GM12878 (cell line): ENCODE measurements at regions not wholly inside any gene's neighbourhood (a gene's known extent, or its start where the extent isn't known, plus 50 kb on each side); places are given as distances from the start of the nearest gene placed in this dataset.

ENCODE experiments used
- ATAC-seq: fragments of 200-7000 bp; cut with Tn5 transposase; 3 replicates; pipeline ENCODE4 v1.9.1; 2020; ENCODE audit warnings: mild to moderate bottlenecking, moderate library complexity
- BruUV-seq: library from RNA; stranded (reverse); fragments of 400-500 nt; replicated peaks from 2 replicates; lab custom pipeline; 2021; lab: Mats Ljungman, UMichigan
- CTCF ChIA-PET: fragments of 300-600 bp; sonication (Branson Sonifier 250); formaldehyde crosslinking; extraction: SDS; loops from one replicate; lab custom pipeline; 2021; ENCODE audit warnings: inconsistent platforms; lab: Yijun Ruan, JAX
- POLR2A ChIA-PET: fragments of 350-600 bp; formaldehyde crosslinking; extraction: SDS; loops from one replicate; lab custom pipeline; 2021; ENCODE audit warnings: inconsistent platforms; lab: Charles Lee
- RAD21 ChIA-PET: fragments of 300-600 bp; sonication (Branson Sonifier 250); formaldehyde crosslinking; loops from one replicate; lab custom pipeline; 2023; ENCODE audit warnings: antibody characterized with exemption; ENCODE audit not compliant: unreplicated experiment; lab: Charles Lee
- SMC1A ChIA-PET: fragments of 300-600 bp; sonication (Branson Sonifier 250); formaldehyde crosslinking; loops from one replicate; lab custom pipeline; 2023; ENCODE audit not compliant: unreplicated experiment, uncharacterized antibody; lab: Charles Lee
- DNase-seq: peaks from one replicate; pipeline ENCODE4 v3.0.0-alpha.2; 2011; ENCODE audit warnings: low read depth, low spot score
- FAIRE-seq: peaks from 3 replicates; lab custom pipeline; 2011; peaks lifted over from hg19 to GRCh38; lab: Jason Lieb, UNC
- H2AFZ ChIP-seq: 2 replicates; pipeline ENCODE4 v1.6.0; 2011; ENCODE audit warnings: low read depth, low read length, control low read depth; ENCODE audit not compliant: control insufficient read depth
- H3K27ac ChIP-seq: 2 replicates; pipeline ENCODE4 v1.5.1; 2011; ENCODE audit warnings: control low read depth; ENCODE audit not compliant: control insufficient read depth, insufficient read depth
- H3K27me3 ChIP-seq, 2 experiments: replicated peaks in 1 of 2; 2 replicates each; pipeline versions ENCODE4 v1.6.0 to v1.6.1; 2011; ENCODE audit warnings: low read length in 1 of 2; ENCODE audit not compliant: control insufficient read depth in 2 of 2, insufficient read depth in 2 of 2
- H3K36me3 ChIP-seq, 2 experiments: 2 replicates each; pipeline ENCODE4 v1.5.1; 2011; ENCODE audit warnings: low read length in 1 of 2; ENCODE audit not compliant: control insufficient read depth in 2 of 2, insufficient read depth in 2 of 2
- H3K4me1 ChIP-seq: 2 replicates; pipeline ENCODE4 v1.6.1; 2011; ENCODE audit warnings: mild to moderate bottlenecking, low read length, moderate library complexity, mixed read lengths; ENCODE audit not compliant: control insufficient read depth, insufficient read depth
- H3K4me2 ChIP-seq: 2 replicates; pipeline ENCODE4 v1.6.0; 2011; ENCODE audit warnings: control low read depth; ENCODE audit not compliant: control insufficient read depth, insufficient read depth
- H3K4me3 ChIP-seq: fragments of 200-600 bp; sonication (generic); 2 replicates; pipeline ENCODE4 v1.5.1; 2016
- H3K79me2 ChIP-seq: 2 replicates; pipeline ENCODE4 v1.6.0; 2011; ENCODE audit warnings: low read length; ENCODE audit not compliant: control insufficient read depth, insufficient read depth
- H3K9ac ChIP-seq: 2 replicates; pipeline ENCODE4 v1.8.0; 2011; ENCODE audit warnings: low read length, control low read depth, mixed read lengths; ENCODE audit not compliant: control insufficient read depth, insufficient read depth
- H3K9me3 ChIP-seq: replicated peaks from 3 replicates; pipeline ENCODE4 v1.5.1; 2011; ENCODE audit warnings: mild to moderate bottlenecking, low read length; ENCODE audit not compliant: control insufficient read depth, insufficient read depth
- H4K20me1 ChIP-seq: 2 replicates; pipeline ENCODE4 v1.6.0; 2011; ENCODE audit not compliant: control insufficient read depth, insufficient read depth
- CBX3 ChIP-seq: fragments of 200-600 bp; sonication (generic); IDR thresholded peaks from 2 replicates; pipeline ENCODE4 v1.6.1; 2016; ENCODE audit warnings: low read depth, borderline replicate concordance
- CHD4 ChIP-seq: fragments of 200-600 bp; sonication (generic); IDR thresholded peaks from 2 replicates; pipeline ENCODE4 v1.6.1; 2016; ENCODE audit warnings: mild to moderate bottlenecking
- EED ChIP-seq: sonication (generic); IDR thresholded peaks from 2 replicates; pipeline ENCODE4 v1.6.1; 2016; ENCODE audit warnings: antibody characterized with exemption, low read depth
- KDM1A ChIP-seq: fragments of 200-600 bp; sonication (generic); IDR thresholded peaks from 2 replicates; pipeline ENCODE4 v1.6.1; 2016; ENCODE audit warnings: borderline replicate concordance
- KLF5 ChIP-seq: fragments of 450-650 bp; IDR thresholded peaks from 2 replicates; pipeline ENCODE4 v1.6.1; 2014; ENCODE audit warnings: mild to moderate bottlenecking; ENCODE audit not compliant: partially characterized antibody
- MTA3 ChIP-seq: IDR thresholded peaks from 2 replicates; pipeline ENCODE4 v1.6.1; 2012; ENCODE audit warnings: low read length, inconsistent platforms, borderline replicate concordance
- MYB ChIP-seq: fragments of 150-350 bp; IDR thresholded peaks from 2 replicates; pipeline ENCODE4 v1.6.1; 2014; ENCODE audit warnings: mild to moderate bottlenecking, low read depth, low read length, borderline replicate concordance
- NRF1 ChIP-seq: conservative IDR thresholded peaks from 2 replicates; pipeline ENCODE4 v1.6.1; 2011; ENCODE audit warnings: mild to moderate bottlenecking, low read depth, low read length, improper control_type of control experiment
- SIX5 ChIP-seq: IDR thresholded peaks from 2 replicates; pipeline ENCODE4 v1.6.1; 2011; ENCODE audit warnings: mild to moderate bottlenecking, low read depth, low read length, moderate library complexity; ENCODE audit not compliant: severe bottlenecking
- ZNF622 ChIP-seq: fragments of 450-650 bp; IDR thresholded peaks from 2 replicates; pipeline ENCODE4 v1.6.1; 2017; ENCODE audit warnings: mild to moderate bottlenecking, inconsistent platforms
- WGBS: methylation state at CpG from one replicate; pipeline ENCODE4 v1.1.6; 2016; ENCODE audit warnings: low lambda C conversion rate; ENCODE audit not compliant: insufficient replicate concordance, insufficient coverage; ENCODE audit errors: missing lambda C conversion rate; 5-methylcytosine and 5-hydroxymethylcytosine counted together
- in situ Hi-C: fragments of 300-500 bp; cut with MboI; formaldehyde crosslinking; loops from 9 replicates; pipeline ENCODE4 v1.14.3; 2018; ENCODE audit warnings: mixed read lengths
- intact Hi-C: fragments of 100-400 bp; cut with micrococcal nuclease; formaldehyde crosslinking; loops from one replicate; pipeline ENCODE4 v1.14.2; 2022; ENCODE audit not compliant: unreplicated experiment
- TF ChIP-seq, protein P1 (sequence below), 3 experiments: IDR thresholded peaks in 2 of 3; conservative IDR thresholded peaks in 1 of 3; 2 replicates each; pipeline ENCODE4 v1.5.1; 2011; ENCODE audit warnings: low read depth in 3 of 3, low read length in 3 of 3, mild to moderate bottlenecking in 3 of 3, control low read depth in 2 of 3, moderate library complexity in 2 of 3, inconsistent platforms in 1 of 3, mixed read lengths in 1 of 3; ENCODE audit not compliant: control insufficient read depth in 2 of 3, insufficient read depth in 1 of 3; ENCODE audit errors: extremely low read depth in 1 of 3
- TF ChIP-seq, protein P2 (sequence below): fragments of 450-650 bp; formaldehyde crosslinking; IDR thresholded peaks from 2 replicates; pipeline ENCODE4 v1.5.0; 2022; ENCODE audit warnings: mild to moderate bottlenecking, missing genetic modification characterization
- TF ChIP-seq, protein P3 (sequence below): fragments of 450-650 bp; formaldehyde crosslinking; IDR thresholded peaks from 2 replicates; pipeline ENCODE4 v1.4.0; 2022; ENCODE audit warnings: mild to moderate bottlenecking, moderate library complexity
- TF ChIP-seq, protein P4 (sequence below): fragments of 450-650 bp; IDR thresholded peaks from 2 replicates; pipeline ENCODE4 v1.6.1; 2016; ENCODE audit warnings: mild to moderate bottlenecking
- TF ChIP-seq, protein P5 (sequence below): IDR thresholded peaks from 2 replicates; pipeline ENCODE4 v1.6.1; 2011; ENCODE audit warnings: low read depth, low read length, improper control_type of control experiment, borderline replicate concordance

DNA sequence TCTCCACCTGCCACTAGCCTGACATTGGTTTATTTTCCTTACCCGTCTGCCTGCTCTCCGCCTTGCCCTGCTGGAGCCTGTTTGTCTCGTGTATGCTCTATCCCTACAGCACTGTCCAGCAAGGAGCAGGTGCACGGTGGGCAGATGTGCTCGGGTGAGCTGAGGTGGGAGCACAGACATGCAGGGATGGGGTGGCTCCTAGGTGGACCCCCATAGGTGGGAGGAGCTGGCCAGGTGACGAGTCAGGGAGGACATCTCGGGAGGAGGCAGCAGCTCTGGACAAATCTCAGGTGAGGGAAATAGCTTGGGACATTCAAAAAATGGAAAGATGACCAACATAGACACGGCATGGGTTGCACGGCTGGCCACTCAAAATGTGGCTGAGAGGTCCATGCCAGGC lies 89.2 kb upstream of the SHANK2 start:
- RAD21 ChIA-PET, result no interaction called here
- Histone ChIP-seq H3K9ac (no peak overlapping the region), H3K79me2 (no peaks in the 10 kb centered on the region), H3K9me3 (no peaks in the 10 kb centered on the region), H3K4me2 (no peak overlapping the region), H3K27ac (no peak overlapping the region), H4K20me1 (no peaks in the 10 kb centered on the region), H3K4me1 (no peaks in the 10 kb centered on the region), H3K36me3 (no peaks in the 10 kb centered on the region), H3K4me3 (no peak overlapping the region), H2AFZ (no peak overlapping the region), H3K27me3 (peaks cover 0 to 1% of the 10 kb centered on the region in 2 experiments; a peak in 2 of 4 replicates)
- intact Hi-C loops, result no loop called here
- WGBS, result 18% methylated on average over 9 of the region's 9 CpGs
- no peak for TF ChIP-seq KDM1A
- no peak for TF ChIP-seq CBX3
- TF ChIP-seq, protein P1, sequence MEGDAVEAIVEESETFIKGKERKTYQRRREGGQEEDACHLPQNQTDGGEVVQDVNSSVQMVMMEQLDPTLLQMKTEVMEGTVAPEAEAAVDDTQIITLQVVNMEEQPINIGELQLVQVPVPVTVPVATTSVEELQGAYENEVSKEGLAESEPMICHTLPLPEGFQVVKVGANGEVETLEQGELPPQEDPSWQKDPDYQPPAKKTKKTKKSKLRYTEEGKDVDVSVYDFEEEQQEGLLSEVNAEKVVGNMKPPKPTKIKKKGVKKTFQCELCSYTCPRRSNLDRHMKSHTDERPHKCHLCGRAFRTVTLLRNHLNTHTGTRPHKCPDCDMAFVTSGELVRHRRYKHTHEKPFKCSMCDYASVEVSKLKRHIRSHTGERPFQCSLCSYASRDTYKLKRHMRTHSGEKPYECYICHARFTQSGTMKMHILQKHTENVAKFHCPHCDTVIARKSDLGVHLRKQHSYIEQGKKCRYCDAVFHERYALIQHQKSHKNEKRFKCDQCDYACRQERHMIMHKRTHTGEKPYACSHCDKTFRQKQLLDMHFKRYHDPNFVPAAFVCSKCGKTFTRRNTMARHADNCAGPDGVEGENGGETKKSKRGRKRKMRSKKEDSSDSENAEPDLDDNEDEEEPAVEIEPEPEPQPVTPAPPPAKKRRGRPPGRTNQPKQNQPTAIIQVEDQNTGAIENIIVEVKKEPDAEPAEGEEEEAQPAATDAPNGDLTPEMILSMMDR (IDR thresholded peaks at IDR 0.05 in 2 of 3, conservative IDR thresholded peaks at IDR 0.05 in 1 of 3; ENCODE audit: control insufficient read depth in 2 of 3, extremely low read depth in 1 of 3, insufficient read depth in 1 of 3, low read depth in 3 of 3, low read length in 3 of 3), result no peak
- TF ChIP-seq KLF5, result no peak
- TF ChIP-seq MYB, result no peak
- TF ChIP-seq, protein P2, sequence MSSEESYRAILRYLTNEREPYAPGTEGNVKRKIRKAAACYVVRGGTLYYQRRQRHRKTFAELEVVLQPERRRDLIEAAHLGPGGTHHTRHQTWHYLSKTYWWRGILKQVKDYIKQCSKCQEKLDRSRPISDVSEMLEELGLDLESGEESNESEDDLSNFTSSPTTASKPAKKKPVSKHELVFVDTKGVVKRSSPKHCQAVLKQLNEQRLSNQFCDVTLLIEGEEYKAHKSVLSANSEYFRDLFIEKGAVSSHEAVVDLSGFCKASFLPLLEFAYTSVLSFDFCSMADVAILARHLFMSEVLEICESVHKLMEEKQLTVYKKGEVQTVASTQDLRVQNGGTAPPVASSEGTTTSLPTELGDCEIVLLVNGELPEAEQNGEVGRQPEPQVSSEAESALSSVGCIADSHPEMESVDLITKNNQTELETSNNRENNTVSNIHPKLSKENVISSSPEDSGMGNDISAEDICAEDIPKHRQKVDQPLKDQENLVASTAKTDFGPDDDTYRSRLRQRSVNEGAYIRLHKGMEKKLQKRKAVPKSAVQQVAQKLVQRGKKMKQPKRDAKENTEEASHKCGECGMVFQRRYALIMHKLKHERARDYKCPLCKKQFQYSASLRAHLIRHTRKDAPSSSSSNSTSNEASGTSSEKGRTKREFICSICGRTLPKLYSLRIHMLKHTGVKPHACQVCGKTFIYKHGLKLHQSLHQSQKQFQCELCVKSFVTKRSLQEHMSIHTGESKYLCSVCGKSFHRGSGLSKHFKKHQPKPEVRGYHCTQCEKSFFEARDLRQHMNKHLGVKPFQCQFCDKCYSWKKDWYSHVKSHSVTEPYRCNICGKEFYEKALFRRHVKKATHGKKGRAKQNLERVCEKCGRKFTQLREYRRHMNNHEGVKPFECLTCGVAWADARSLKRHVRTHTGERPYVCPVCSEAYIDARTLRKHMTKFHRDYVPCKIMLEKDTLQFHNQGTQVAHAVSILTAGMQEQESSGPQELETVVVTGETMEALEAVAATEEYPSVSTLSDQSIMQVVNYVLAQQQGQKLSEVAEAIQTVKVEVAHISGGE, result no peak
- TF ChIP-seq, protein P3, sequence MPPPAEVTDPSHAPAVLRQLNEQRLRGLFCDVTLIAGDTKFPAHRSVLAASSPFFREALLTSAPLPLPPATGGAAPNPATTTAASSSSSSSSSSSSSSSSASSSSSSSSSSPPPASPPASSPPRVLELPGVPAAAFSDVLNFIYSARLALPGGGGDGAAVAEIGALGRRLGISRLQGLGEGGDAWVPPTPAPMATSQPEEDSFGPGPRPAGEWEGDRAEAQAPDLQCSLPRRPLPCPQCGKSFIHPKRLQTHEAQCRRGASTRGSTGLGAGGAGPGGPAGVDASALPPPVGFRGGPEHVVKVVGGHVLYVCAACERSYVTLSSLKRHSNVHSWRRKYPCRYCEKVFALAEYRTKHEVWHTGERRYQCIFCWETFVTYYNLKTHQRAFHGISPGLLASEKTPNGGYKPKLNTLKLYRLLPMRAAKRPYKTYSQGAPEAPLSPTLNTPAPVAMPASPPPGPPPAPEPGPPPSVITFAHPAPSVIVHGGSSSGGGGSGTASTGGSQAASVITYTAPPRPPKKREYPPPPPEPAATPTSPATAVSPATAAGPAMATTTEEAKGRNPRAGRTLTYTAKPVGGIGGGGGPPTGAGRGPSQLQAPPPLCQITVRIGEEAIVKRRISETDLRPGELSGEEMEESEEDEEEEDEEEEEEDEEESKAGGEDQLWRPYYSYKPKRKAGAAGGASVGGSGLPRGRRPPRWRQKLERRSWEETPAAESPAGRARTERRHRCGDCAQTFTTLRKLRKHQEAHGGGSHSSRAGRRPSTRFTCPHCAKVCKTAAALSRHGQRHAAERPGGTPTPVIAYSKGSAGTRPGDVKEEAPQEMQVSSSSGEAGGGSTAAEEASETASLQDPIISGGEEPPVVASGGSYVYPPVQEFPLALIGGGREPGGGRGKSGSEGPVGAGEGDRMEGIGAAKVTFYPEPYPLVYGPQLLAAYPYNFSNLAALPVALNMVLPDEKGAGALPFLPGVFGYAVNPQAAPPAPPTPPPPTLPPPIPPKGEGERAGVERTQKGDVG (CRISPR knock-in tag), result no peak
- TF ChIP-seq SIX5, result no peak
- no peak for TF ChIP-seq EED
- TF ChIP-seq, protein P4, sequence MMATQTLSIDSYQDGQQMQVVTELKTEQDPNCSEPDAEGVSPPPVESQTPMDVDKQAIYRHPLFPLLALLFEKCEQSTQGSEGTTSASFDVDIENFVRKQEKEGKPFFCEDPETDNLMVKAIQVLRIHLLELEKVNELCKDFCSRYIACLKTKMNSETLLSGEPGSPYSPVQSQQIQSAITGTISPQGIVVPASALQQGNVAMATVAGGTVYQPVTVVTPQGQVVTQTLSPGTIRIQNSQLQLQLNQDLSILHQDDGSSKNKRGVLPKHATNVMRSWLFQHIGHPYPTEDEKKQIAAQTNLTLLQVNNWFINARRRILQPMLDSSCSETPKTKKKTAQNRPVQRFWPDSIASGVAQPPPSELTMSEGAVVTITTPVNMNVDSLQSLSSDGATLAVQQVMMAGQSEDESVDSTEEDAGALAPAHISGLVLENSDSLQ, result no peak
- no peak for TF ChIP-seq NRF1
- TF ChIP-seq, protein P5, sequence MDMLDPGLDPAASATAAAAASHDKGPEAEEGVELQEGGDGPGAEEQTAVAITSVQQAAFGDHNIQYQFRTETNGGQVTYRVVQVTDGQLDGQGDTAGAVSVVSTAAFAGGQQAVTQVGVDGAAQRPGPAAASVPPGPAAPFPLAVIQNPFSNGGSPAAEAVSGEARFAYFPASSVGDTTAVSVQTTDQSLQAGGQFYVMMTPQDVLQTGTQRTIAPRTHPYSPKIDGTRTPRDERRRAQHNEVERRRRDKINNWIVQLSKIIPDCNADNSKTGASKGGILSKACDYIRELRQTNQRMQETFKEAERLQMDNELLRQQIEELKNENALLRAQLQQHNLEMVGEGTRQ, result no peak
- TF ChIP-seq MTA3, result no peak
- no peak for TF ChIP-seq CHD4
- no peak for TF ChIP-seq ZNF622
- ATAC-seq (no peak), DNase-seq (no peak), FAIRE-seq (no peak)
- SMC1A ChIA-PET, result no interaction called here
- no TSS peak for BruUV-seq
- in situ Hi-C loops, result no loop called here
- CTCF ChIA-PET, result no interaction called here
- POLR2A ChIA-PET, result no interaction called here
